Progenitor cell of endocrine pancreas (in vitro differentiated cells): ENCODE measurements at regions not wholly inside any gene's neighbourhood (a gene's known extent, or its start where the extent isn't known, plus 50 kb on each side); places are given as distances from the start of the nearest gene placed in this dataset.
"Not testable (repeated sequence)": the region's sequence is repeated elsewhere in the genome, so short reads cannot be mapped to it uniquely, and the experiment has no call there.

ENCODE experiments used
- DNase-seq: peaks from one replicate; pipeline ENCODE4 v3.0.0; 2021; ENCODE audit warnings: low spot score; ENCODE audit not compliant: unreplicated experiment
- H3K27ac Mint-ChIP-seq: 2 replicates; pipeline ENCODE4 v1.8.0; 2021; ENCODE audit warnings: mild to moderate bottlenecking, moderate library complexity, mixed read lengths
- H3K27me3 Mint-ChIP-seq: 2 replicates; pipeline ENCODE4 v1.8.0; 2021; ENCODE audit warnings: mixed read lengths
- H3K36me3 Mint-ChIP-seq: 2 replicates; pipeline ENCODE4 v1.8.0; 2022; ENCODE audit warnings: mixed read lengths; ENCODE audit not compliant: insufficient read depth
- H3K4me1 Mint-ChIP-seq: 2 replicates; pipeline ENCODE4 v1.8.0; 2021; ENCODE audit warnings: low read depth, mixed read lengths
- H3K4me3 Mint-ChIP-seq: 2 replicates; pipeline ENCODE4 v1.8.0; 2021; ENCODE audit warnings: low read depth, mild to moderate bottlenecking, moderate library complexity, mixed read lengths
- H3K9me3 Mint-ChIP-seq: 2 replicates; pipeline ENCODE4 v1.8.0; 2021; ENCODE audit warnings: low read depth, mixed read lengths
- TF ChIP-seq, protein P1 (sequence below): fragments of 200-600 bp; sonication (generic); IDR thresholded peaks from one replicate; pipeline ENCODE4 v1.5.0; 2021; ENCODE audit warnings: antibody characterized with exemption, mild to moderate bottlenecking; ENCODE audit not compliant: unreplicated experiment

DNA sequence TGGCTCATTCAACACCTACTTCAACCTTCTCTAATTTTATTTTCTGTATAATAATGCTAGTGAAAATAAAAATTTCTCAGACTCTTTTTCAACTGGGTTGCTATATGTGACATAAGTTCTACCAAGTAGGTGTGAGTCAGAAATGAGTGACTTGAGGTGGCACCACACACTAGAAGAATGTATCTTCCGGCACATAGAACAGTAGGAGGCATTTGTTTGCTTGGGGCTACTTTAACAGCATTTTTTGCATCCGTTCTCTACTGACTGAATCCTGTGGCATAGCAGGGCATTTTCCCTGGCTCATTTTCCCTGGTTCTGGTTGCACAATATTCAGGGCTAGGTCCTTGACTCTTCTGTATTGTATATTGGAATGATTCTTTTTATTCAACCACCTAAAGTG is 194.0 kb upstream of the SLC16A7 start:
- no peak overlapping the region for H3K27ac Mint-ChIP-seq
- TF ChIP-seq, protein P1, sequence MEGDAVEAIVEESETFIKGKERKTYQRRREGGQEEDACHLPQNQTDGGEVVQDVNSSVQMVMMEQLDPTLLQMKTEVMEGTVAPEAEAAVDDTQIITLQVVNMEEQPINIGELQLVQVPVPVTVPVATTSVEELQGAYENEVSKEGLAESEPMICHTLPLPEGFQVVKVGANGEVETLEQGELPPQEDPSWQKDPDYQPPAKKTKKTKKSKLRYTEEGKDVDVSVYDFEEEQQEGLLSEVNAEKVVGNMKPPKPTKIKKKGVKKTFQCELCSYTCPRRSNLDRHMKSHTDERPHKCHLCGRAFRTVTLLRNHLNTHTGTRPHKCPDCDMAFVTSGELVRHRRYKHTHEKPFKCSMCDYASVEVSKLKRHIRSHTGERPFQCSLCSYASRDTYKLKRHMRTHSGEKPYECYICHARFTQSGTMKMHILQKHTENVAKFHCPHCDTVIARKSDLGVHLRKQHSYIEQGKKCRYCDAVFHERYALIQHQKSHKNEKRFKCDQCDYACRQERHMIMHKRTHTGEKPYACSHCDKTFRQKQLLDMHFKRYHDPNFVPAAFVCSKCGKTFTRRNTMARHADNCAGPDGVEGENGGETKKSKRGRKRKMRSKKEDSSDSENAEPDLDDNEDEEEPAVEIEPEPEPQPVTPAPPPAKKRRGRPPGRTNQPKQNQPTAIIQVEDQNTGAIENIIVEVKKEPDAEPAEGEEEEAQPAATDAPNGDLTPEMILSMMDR, result no peak
- peaks cover 4% of the 10 kb centered on the region for H3K4me1 Mint-ChIP-seq
- DNase-seq, result no peak
- no peak overlapping the region for H3K4me3 Mint-ChIP-seq
- H3K27me3 Mint-ChIP-seq, result peaks cover 3% of the 10 kb centered on the region
- H3K9me3 Mint-ChIP-seq, result peaks cover 8% of the 10 kb centered on the region
- no peaks in the 10 kb centered on the region for H3K36me3 Mint-ChIP-seq

DNA sequence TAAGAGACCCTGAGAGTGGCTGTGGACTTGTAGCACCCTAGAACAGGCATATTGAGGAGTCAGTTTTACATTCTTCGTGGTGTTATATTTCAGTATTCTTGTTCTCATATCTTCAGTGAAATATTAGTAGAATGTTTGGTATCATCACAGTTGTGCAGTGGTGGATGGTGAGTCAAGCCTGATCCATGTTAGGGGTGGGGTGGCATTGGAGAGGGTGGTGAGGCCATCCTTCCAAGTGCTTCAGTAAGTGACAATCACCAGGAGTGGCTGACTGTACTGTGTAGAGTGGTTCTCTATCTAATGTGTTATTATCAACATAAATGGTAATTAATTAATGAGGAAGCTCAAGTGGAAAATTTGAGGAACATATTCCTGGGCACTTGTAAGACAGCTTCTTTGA is 197.7 kb upstream of the SLC16A7 start:
- Mint-ChIP-seq H3K4me3 (no peak overlapping the region), H3K9me3 (peaks cover 15% of the 10 kb centered on the region), H3K36me3 (no peaks in the 10 kb centered on the region), H3K27me3 (peaks cover 3% of the 10 kb centered on the region), H3K27ac (no peak overlapping the region), H3K4me1 (peaks cover 3% of the 10 kb centered on the region)
- TF ChIP-seq, protein P1, result no peak
- DNase-seq, result no peak

DNA sequence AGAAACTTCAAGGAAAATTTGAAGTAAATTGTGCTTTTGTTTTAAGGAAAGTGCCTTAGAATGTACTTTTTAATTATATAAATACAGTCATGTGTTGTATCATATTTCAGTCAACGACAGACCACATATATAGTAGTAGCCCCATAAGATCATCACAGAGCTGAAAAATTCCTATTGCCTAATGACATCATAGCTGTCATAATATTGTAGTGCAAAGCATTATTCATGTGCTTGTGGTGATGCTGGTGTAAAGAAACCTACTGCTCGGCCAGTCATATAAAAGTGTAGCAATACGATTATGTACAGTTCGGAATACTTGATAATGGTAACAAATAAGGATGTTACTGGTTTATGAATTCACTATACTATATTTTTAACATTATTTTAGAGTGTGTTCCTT is 198.9 kb upstream of the SLC16A7 start:
- DNase-seq, result no peak
- H3K4me1 Mint-ChIP-seq, result peaks cover 3% of the 10 kb centered on the region
- peaks cover 19% of the 10 kb centered on the region for H3K9me3 Mint-ChIP-seq
- no peaks in the 10 kb centered on the region for H3K36me3 Mint-ChIP-seq
- H3K27me3 Mint-ChIP-seq, result no peaks in the 10 kb centered on the region
- no peak overlapping the region for H3K27ac Mint-ChIP-seq
- TF ChIP-seq, protein P1, result no peak
- H3K4me3 Mint-ChIP-seq, result no peak overlapping the region

DNA sequence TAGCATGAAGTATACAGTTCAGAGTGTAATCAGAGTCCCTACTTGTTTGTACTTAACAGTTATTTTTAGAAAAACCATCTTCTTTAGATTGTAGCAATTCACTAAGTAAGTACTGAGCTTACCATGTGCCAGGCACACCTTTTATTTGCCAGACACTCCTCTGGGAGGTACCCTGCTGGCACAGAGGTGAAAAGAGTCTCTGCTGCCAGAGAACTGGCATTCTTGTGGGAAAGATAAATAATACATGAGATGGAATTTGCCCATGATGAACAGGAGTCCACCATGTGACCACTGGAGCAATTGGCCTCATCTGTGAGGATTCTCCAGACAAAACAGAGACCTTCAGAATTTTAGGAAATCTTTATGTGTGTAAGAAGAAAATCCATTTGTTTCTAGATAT is 199.3 kb upstream of the SLC16A7 start:
- H3K9me3 Mint-ChIP-seq, result peaks cover 19% of the 10 kb centered on the region
- H3K27me3 Mint-ChIP-seq, result no peaks in the 10 kb centered on the region
- DNase-seq, result no peak
- no peak overlapping the region for H3K4me3 Mint-ChIP-seq
- no peaks in the 10 kb centered on the region for H3K36me3 Mint-ChIP-seq
- peaks cover 3% of the 10 kb centered on the region for H3K4me1 Mint-ChIP-seq
- H3K27ac Mint-ChIP-seq, result no peak overlapping the region
- TF ChIP-seq, protein P1, result no peak

DNA sequence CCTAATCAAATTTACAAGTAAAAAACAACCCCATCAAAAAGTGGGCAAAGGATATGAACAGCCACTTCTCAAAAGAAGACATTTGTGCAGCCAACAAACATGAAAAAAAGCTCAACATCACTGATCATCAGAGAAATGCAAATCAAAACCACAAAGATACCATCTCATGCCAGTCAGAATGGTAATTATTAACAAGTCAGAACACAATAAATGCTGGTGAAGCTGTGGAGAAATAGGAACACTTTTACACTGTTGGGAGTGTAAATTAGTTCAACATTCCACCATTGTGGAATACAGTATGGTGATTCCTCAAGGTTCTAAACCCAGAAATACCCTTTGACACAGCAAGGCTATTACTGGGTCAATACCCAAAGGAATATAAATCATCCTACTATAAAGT is 200.5 kb upstream of the SLC16A7 start:
- H3K36me3 Mint-ChIP-seq, DNase-seq, H3K4me1 Mint-ChIP-seq, H3K4me3 Mint-ChIP-seq, H3K27me3 Mint-ChIP-seq, H3K27ac Mint-ChIP-seq: not testable (repeated sequence)
- peaks cover 24% of the 10 kb centered on the region for H3K9me3 Mint-ChIP-seq

DNA sequence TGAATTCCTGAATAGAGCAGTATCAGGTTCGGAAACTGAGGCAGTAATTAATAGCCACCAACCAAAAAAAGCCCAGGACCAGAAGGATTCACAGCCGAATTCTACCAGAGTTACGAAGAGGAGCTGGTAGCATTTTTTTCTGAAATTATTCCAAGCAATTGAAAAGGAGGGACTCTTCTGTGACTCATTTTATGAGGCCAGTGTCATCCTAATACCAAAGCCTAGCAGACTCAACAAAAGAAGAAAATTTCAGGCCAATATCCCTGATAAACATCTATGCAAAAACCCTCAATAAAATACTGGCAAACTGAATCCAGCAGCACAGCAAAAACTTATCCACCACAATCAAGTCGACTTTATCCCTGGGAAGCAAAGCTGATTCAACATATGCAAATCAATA is 202.3 kb upstream of the SLC16A7 start:
- Mint-ChIP-seq H3K9me3 (peaks cover 17% of the 10 kb centered on the region), H3K4me3 (no peak overlapping the region), H3K27ac (no peak overlapping the region), H3K27me3 (peaks cover 2% of the 10 kb centered on the region), H3K4me1 (no peaks in the 10 kb centered on the region), H3K36me3 (no peaks in the 10 kb centered on the region)
- TF ChIP-seq, protein P1, result no peak
- DNase-seq, result no peak
